ENCODE measurements at regions not wholly inside any gene's neighbourhood (a gene's known extent, or its start where the extent isn't known, plus 50 kb on each side); places are given as distances from the start of the nearest gene placed in this dataset.

DNA sequence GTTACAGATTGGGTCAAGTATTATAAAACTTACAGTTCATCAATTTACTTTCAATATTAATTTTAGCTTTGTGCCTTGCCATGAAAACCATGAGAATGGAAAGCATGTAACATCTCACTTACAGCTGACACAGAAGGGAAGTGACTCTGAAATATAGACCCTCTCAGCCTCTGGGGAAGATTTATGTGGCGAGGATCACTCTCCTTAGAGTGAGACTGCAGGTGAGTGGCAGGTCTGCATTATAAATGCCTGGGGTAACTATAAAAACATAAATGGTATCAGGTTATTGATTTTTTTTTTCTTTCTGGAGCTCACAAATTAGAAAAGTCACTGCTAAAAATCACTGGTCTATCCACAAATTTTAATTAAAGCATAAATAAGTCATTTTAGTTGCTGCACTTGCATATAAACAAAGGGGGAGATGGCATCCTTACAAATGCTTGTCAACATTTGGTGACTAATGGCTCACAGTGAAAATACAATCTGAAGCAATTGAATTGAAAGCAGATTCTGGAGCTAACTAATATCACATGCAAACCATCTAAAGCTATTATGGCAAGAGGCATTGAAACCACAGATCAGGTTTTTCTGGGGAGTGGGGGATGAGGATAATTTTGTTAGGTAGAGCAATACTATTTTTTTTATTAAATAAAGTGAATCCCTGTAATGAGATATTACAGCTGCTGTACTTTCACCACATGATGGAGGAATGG, 200.9 kb downstream of the TM2D1 start:
- no peak for DNase-seq (ENCODE audit: low spot score)

DNA sequence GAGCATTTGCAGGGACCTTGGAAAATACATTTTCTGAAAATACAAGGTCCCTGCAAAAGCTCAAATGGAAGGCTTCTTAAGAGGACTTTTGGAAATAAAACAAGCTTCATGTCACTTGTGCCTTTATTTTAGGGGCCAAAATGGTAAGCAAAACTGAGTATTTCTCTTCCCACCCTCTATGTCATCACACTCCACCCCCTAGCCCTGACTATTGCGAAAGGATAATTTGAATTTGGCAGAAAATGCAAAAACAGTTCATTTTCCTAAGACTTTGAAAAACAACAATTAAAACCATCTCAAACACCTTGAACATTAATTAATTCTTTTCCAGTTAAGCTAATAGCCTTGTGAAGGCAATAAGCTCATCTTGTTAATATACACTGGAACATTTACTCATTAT, 201.7 kb downstream of the TM2D1 start:
- DNase-seq (ENCODE audit: low spot score): no peak

DNA sequence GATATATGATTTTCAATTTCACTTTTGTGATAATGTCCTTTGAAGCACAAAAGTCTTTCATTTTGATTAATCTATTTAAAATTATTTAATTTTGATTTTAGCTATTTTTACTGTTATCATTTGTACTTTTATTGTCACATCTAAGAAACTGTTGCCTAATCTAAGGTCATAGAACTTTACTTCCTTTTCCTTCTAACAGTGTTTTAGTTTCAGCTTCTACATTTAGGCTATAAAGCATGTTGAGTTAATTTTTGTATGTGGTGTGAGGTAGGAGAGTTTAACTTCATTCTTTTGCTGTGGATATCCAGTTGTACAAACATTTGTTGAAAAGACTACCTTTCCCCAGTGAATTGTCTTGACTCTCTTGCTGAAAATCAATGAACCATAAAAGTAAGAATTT, 204.5 kb downstream of the TM2D1 start:
- no peak for DNase-seq (ENCODE audit: low spot score)

DNA sequence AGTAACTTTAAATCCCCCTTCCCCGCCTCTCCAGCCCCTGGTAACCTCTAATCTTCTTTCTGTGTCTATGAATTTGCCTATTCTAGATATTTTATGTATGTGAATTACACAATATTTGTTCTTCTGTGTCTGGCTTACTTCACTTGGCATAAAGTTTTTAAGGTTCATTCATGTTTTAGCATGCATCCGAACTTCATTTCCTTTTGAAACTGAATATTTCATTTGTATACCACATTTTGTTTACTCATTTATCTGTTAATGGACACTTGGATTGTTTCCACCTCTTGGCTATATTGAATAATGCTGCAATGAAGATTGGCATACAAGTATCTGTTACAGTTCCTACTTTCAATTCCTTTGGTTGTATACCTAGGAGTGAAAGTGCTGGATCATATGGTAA, 205.3 kb downstream of the TM2D1 start:
- no peak for DNase-seq (ENCODE audit: low spot score)

DNA sequence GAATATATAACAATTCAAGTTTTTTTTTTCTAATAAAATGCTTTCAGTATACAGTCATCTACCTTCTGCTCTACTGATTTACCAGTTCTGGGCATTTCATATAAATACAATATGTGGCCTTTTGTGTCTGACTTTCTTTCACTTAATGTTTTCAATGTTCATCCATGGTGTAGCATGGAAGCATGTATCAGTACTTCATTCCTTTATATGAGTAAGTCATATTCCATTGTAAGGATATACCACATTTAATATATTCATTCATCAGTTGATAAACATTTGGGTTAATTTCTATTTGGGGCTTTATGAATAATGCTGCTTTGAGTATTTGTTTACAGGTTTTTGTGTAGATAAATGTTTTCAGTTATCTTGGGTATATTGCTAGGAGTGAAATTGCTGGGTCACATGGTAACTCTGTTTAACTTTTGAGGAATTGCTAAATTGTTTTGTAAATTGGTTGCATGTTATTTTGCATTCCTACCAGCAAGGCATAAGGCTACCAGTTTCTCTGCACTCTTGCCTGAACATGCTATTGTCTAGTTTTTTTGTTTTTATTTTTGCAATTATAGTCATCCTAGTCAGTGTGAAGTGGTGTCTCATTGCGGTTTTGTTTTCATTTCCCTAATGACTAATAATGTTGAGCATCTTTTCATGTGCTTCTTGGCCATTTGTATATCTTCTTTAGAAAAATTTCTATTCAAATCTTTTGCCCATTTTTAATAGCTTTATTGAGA, 206.1 kb downstream of the TM2D1 start:
- DNase-seq (ENCODE audit: low spot score): no peak

DNA sequence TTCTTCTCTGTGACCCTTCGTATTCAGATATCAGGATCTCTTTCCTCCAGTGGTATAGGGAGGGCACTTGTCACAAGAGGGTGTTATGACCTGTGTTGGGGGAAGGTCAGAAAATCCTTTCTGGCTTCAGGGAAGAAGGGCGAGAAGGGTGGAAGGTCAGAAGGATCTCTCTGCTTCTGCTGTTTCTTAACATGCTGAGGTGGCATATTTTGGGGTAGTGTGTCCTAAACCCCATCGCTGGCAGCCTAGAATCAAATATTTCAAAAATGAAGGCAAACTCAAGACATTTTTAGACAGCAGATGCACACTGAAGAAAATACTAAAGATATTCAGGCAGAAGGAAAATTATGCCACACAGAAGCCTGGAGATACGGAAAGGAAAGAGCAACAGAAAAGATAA, 207.6 kb downstream of the TM2D1 start:
- no peak for DNase-seq (ENCODE audit: low spot score)

DNA sequence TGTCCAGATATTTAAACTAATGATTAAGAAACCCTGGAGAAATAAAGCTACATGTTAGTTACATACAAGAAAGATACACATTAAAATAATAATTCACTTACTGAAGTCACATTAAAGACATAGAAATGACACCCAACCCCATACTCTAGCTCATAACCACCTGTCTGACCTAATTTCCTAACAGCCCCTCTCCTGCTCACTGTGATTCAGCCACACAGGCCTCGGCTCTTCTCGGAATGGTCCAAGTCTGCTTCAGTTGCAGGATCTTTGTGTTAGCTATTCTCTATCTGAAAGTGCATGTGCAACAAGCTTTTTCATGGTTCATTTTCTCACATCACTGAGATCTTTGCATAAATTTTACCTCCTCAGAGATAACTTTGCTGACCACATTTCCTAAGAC, 209.8 kb downstream of the TM2D1 start:
- DNase-seq (ENCODE audit: low spot score): no peak

All from HuH-7 (cell line).